ENCODE measurements at regions not wholly inside any gene's neighbourhood (a gene's known extent, or its start where the extent isn't known, plus 50 kb on each side); places are given as distances from the start of the nearest gene placed in this dataset.

DNA sequence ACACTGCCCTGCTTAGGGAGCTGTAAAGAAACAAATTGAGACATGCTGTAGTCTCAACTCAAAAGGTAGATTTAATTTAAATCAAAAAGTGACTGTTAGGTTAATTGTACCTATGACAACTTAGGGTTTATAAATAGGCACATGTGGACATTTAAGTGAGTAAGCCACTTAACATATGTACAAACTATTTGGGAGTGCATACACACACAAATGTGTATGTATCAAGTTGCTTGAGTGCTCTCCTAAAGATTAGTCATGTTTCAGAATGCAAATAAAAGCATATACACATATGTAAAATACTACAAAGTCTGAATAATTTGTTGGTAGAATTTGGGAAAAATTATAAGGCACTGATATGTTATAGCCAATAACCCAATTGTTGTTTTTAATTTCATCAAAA lies 1435.7 kb downstream of the LRRC4C start:
- no peak for FAIRE-seq
- H2AK5ac ChIP-seq (ENCODE audit: low read depth, low read length): no peak overlapping the region
- TF ChIP-seq SP1 (IDR thresholded peaks at IDR 0.05; ENCODE audit: low read depth, low read length) (no peak), CBX8 (IDR thresholded peaks at IDR 0.05; ENCODE audit: borderline replicate concordance, low read depth, low read length) (no peak), RAD21 (IDR thresholded peaks at IDR 0.05 in 1 of 2, conservative IDR thresholded peaks at IDR 0.05 in 1 of 2; ENCODE audit: low read depth in 2 of 2, low read length in 2 of 2) (no peak)

More for the DNA sequence above, 1435.7 kb downstream of the LRRC4C start:
- Histone ChIP-seq H2AFZ (ENCODE audit: low read length) (no peak overlapping the region), H3K36me3 (ENCODE audit: control insufficient read depth in 2 of 4, insufficient read depth in 4 of 4, low read length in 3 of 4) (no peaks in the 10 kb centered on the region), H3K27me3 (replicated peaks in 1 of 4; ENCODE audit: control insufficient read depth in 3 of 4, extremely low read depth in 1 of 4, insufficient read depth in 3 of 4, low read length in 3 of 4) (no peaks in the 10 kb centered on the region), H2BK15ac (ENCODE audit: low read length) (no peak overlapping the region), H3K4me2 (ENCODE audit: insufficient read depth in 1 of 2, low read depth in 2 of 2, low read length in 2 of 2) (no peak overlapping the region), H3K79me2 (ENCODE audit: control insufficient read depth in 1 of 2, insufficient read depth in 2 of 2, low read length in 2 of 2) (no peaks in the 10 kb centered on the region), H2BK120ac (replicated peaks; ENCODE audit: low read depth, low read length) (no peak overlapping the region), H3K27ac (ENCODE audit: low read depth, low read length) (no peak overlapping the region), H3K4me3 (ENCODE audit: extremely low read depth in 1 of 4, insufficient read depth in 2 of 4, low read depth in 3 of 4, low read length in 4 of 4) (no peak overlapping the region), H3K9me3 (ENCODE audit: insufficient read depth in 2 of 2, low read depth in 1 of 2, low read length in 1 of 2) (no peaks in the 10 kb centered on the region), H3K23ac (ENCODE audit: insufficient read length) (no peak overlapping the region), H2BK12ac (ENCODE audit: low read depth, low read length) (no peak overlapping the region), H3K56ac (replicated peaks; ENCODE audit: insufficient read length, low read depth, low read length) (no peak overlapping the region), H4K8ac (ENCODE audit: extremely low read depth, insufficient read depth, low read length) (no peak overlapping the region), H3K14ac (ENCODE audit: insufficient read length) (no peak overlapping the region), H4K91ac (replicated peaks; ENCODE audit: insufficient read length, low read length) (no peak overlapping the region), H4K5ac (ENCODE audit: insufficient read length, low read depth, low read length) (no peak overlapping the region), H2BK5ac (ENCODE audit: low read depth, low read length) (no peak overlapping the region), H3K23me2 (ENCODE audit: low read depth, low read length) (no peaks in the 10 kb centered on the region), H3K9ac (replicated peaks in 1 of 4; ENCODE audit: extremely low read depth in 1 of 4, low read depth in 3 of 4, low read length in 3 of 4) (no peak overlapping the region), H4K20me1 (replicated peaks in 1 of 2; ENCODE audit: control insufficient read depth in 1 of 2, insufficient read depth in 2 of 2, low read length in 2 of 2) (no peaks in the 10 kb centered on the region), H3K18ac (ENCODE audit: extremely low read depth, low read length) (no peak overlapping the region), H3K79me1 (ENCODE audit: low read depth, low read length) (no peaks in the 10 kb centered on the region), H2BK20ac (ENCODE audit: low read length) (no peak overlapping the region), H3K4me1 (replicated peaks in 1 of 4; ENCODE audit: control insufficient read depth in 3 of 4, insufficient read depth in 4 of 4, low read length in 3 of 4) (no peaks in the 10 kb centered on the region), H3K4ac (replicated peaks; ENCODE audit: insufficient read length, low read depth, low read length) (no peak overlapping the region)
- CTCF ChIA-PET (ENCODE audit: partially characterized antibody): no interaction called here
- POLR2A ChIA-PET (ENCODE audit: partially characterized antibody): no interaction called here
- no peak for DNase-seq (ENCODE audit: low read depth in 1 of 2, low spot score in 2 of 2)
